ENCODE measurements at regions not wholly inside any gene's neighbourhood (a gene's known extent, or its start where the extent isn't known, plus 50 kb on each side); places are given as distances from the start of the nearest gene placed in this dataset.

- no TSS peak for BruUV-seq (replicated peaks)
- intact Hi-C loops (cut with micrococcal nuclease; ENCODE audit: unreplicated experiment), result no loop called here
- H3K4me1 ChIP-seq (ENCODE audit: insufficient read depth, low read length, poor library complexity, severe bottlenecking), result no peaks in the 10 kb centered on the region
- no peaks in the 10 kb centered on the region for H3K36me3 ChIP-seq (ENCODE audit: insufficient read depth, low read length, poor library complexity, severe bottlenecking)
- no peak for DNase-seq (ENCODE audit: low spot score)
- no peak overlapping the region for H3K4me3 ChIP-seq (ENCODE audit: low read depth, low read length, poor library complexity, severe bottlenecking)
- CTCF ChIA-PET, result interaction anchor here (0.6 kb wide), 1 partner anchor 20 kb away, joined by 5 read pairs; no protein-coding TSS in a partner anchor
- no peak overlapping the region for H3K27ac ChIP-seq (ENCODE audit: low read depth, low read length, poor library complexity, severe bottlenecking)
- POLR2A ChIA-PET (ENCODE audit: low non-redundant PET), result no interaction called here
- no peaks in the 10 kb centered on the region for H3K9me3 ChIP-seq (ENCODE audit: low read depth, low read length, poor library complexity, severe bottlenecking)
- no peaks in the 10 kb centered on the region for H3K27me3 ChIP-seq (replicated peaks; ENCODE audit: insufficient read depth, low read depth, low read length, poor library complexity)
- TF ChIP-seq CTCF (conservative IDR thresholded peaks at IDR 0.05; ENCODE audit: low read depth, low read length), result no peak
- no peak for TF ChIP-seq EZH2 (IDR thresholded peaks at IDR 0.05; ENCODE audit: borderline replicate concordance, low read depth, low read length, poor library complexity, severe bottlenecking)
Measured at GRCh38 chr5:58918021-58918729, 335.3 kb downstream of the RAB3C start.

Measured in A673 (cell line).